ENCODE measurements at regions not wholly inside any gene's neighbourhood (a gene's known extent, or its start where the extent isn't known, plus 50 kb on each side); places are given as distances from the start of the nearest gene placed in this dataset.

DNA sequence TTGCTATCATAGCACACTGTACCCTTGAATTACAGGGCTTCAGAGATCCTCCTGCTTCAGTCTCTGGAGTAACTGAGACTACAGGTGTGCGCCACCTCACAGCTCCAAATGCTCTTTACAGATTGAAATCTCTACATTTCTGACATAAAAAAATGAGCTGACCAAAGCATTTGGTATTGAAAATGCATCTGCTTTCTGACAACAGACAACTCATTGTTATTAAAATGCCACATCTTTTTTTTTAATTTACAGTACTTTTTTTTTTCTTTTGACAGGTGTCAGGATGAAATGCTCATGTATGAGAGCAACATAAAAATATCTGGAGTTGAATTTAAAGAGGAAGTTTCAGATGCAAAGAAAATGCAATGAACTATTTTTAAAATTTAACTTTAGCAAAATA, 764.5 kb downstream of the TRAM1L1 start:
- no peak for TF ChIP-seq EZH2 (IDR thresholded peaks at IDR 0.05; ENCODE audit: insufficient read depth, poor library complexity, severe bottlenecking)
- no peak for TF ChIP-seq EZH2phosphoT487 (IDR thresholded peaks at IDR 0.05; ENCODE audit: insufficient read depth, low read depth)

Measured in GM23248 (cell line).